IMR-90 (cell line): ENCODE measurements at regions not wholly inside any gene's neighbourhood (a gene's known extent, or its start where the extent isn't known, plus 50 kb on each side); places are given as distances from the start of the nearest gene placed in this dataset.

Experiments used
- ATAC-seq: fragments of 200-7000 bp; cut with Tn5 transposase; 2 replicates; pipeline ENCODE4 v1.9.1; 2020; ENCODE audit warnings: low read depth, mild to moderate bottlenecking, moderate library complexity
- BruUV-seq: library from RNA; stranded (reverse); fragments of 400-500 nt; replicated peaks from 2 replicates; lab custom pipeline; 2021; lab: Mats Ljungman, UMichigan
- CTCF ChIA-PET: fragments of 300-600 bp; formaldehyde crosslinking; extraction: SDS; loops from one replicate; lab custom pipeline; 2021; ENCODE audit warnings: antibody characterized with exemption; lab: Yijun Ruan, JAX
- POLR2A ChIA-PET: fragments of 300-600 bp; sonication (Branson Sonifier 250); formaldehyde crosslinking; loops from one replicate; lab custom pipeline; 2022; ENCODE audit warnings: antibody characterized with exemption; ENCODE audit not compliant: unreplicated experiment; lab: Charles Lee
- DNase-seq: peaks from one replicate; pipeline ENCODE4 v3.0.0; 2013
- H2AFZ ChIP-seq: replicated peaks from 2 replicates; pipeline ENCODE3; 2013; ENCODE audit warnings: low read length, mild to moderate bottlenecking; ENCODE audit not compliant: poor library complexity
- H2AK5ac ChIP-seq: 2 replicates; pipeline ENCODE4 v1.6.1; 2013; ENCODE audit warnings: low read depth, low read length, inconsistent platforms
- H2AK9ac ChIP-seq: replicated peaks from 2 replicates; pipeline ENCODE3; 2013; ENCODE audit warnings: mild to moderate bottlenecking, low read depth, low read length, moderate library complexity; ENCODE audit not compliant: poor library complexity
- H2BK120ac ChIP-seq: 2 replicates; pipeline ENCODE4 v1.6.1; 2013; ENCODE audit warnings: low read depth, low read length, inconsistent platforms
- H2BK15ac ChIP-seq: 3 replicates; pipeline ENCODE4 v1.6.1; 2013; ENCODE audit warnings: low read depth, low read length, inconsistent platforms
- H2BK20ac ChIP-seq: 2 replicates; pipeline ENCODE4 v1.6.1; 2013; ENCODE audit warnings: low read depth, mild to moderate bottlenecking, inconsistent platforms, low read length, moderate library complexity
- H2BK5ac ChIP-seq: 2 replicates; pipeline ENCODE4 v1.6.1; 2013; ENCODE audit warnings: mild to moderate bottlenecking, low read depth, low read length, inconsistent platforms; ENCODE audit not compliant: poor library complexity, severe bottlenecking
- H3K14ac ChIP-seq: replicated peaks from 2 replicates; pipeline ENCODE4 v1.6.1; 2013; ENCODE audit warnings: low read depth, low read length, inconsistent platforms
- H3K18ac ChIP-seq: 2 replicates; pipeline ENCODE4 v1.6.1; 2013; ENCODE audit warnings: low read depth, low read length, control low read depth
- H3K23ac ChIP-seq: 2 replicates; pipeline ENCODE4 v1.6.1; 2013; ENCODE audit warnings: low read depth, low read length, inconsistent platforms
- H3K27ac ChIP-seq: 2 replicates; pipeline ENCODE4 v1.5.1; 2013; ENCODE audit warnings: mild to moderate bottlenecking, control low read depth, low read length; ENCODE audit not compliant: insufficient read depth
- H3K27me3 ChIP-seq: 2 replicates; pipeline ENCODE4 v1.6.1; 2013; ENCODE audit warnings: low read length; ENCODE audit not compliant: control insufficient read depth, insufficient read depth
- H3K36me3 ChIP-seq: 2 replicates; pipeline ENCODE4 v1.6.1; 2013; ENCODE audit warnings: low read length, mixed read lengths; ENCODE audit not compliant: control insufficient read depth, insufficient read depth
- H3K4ac ChIP-seq: 2 replicates; pipeline ENCODE4 v1.6.1; 2013; ENCODE audit warnings: low read depth, low read length, inconsistent platforms
- H3K4me1 ChIP-seq: 2 replicates; pipeline ENCODE4 v1.6.1; 2013; ENCODE audit warnings: low read length, mixed read lengths; ENCODE audit not compliant: control insufficient read depth, insufficient read depth
- H3K4me2 ChIP-seq: 2 replicates; pipeline ENCODE4 v1.6.1; 2013; ENCODE audit warnings: low read depth, mild to moderate bottlenecking, control low read depth, low read length, moderate library complexity
- H3K4me3 ChIP-seq: 2 replicates; pipeline ENCODE4 v1.5.1; 2013; ENCODE audit warnings: low read depth, mild to moderate bottlenecking, control low read depth, low read length, moderate library complexity; ENCODE audit not compliant: insufficient read depth
- H3K56ac ChIP-seq: 2 replicates; pipeline ENCODE4 v1.6.1; 2013; ENCODE audit warnings: low read length, inconsistent platforms; ENCODE audit not compliant: insufficient read depth; ENCODE audit errors: extremely low read depth
- H3K79me1 ChIP-seq, 2 experiments: 2 replicates each; pipeline ENCODE4 v1.6.1; 2013; ENCODE audit warnings: low read length in 2 of 2, inconsistent platforms in 1 of 2, low read depth in 1 of 2
- H3K9ac ChIP-seq: 2 replicates; pipeline ENCODE4 v1.6.1; 2013; ENCODE audit warnings: low read depth, low read length, control low read depth
- H3K9me1 ChIP-seq: 2 replicates; pipeline ENCODE4 v1.6.1; 2013; ENCODE audit warnings: low read length, inconsistent platforms; ENCODE audit not compliant: insufficient read depth
- H3K9me3 ChIP-seq: 2 replicates; pipeline ENCODE4 v1.6.1; 2013; ENCODE audit warnings: low read length; ENCODE audit not compliant: control insufficient read depth, insufficient read depth
- H4K20me1 ChIP-seq: 2 replicates; pipeline ENCODE4 v1.6.1; 2013; ENCODE audit warnings: low read length, inconsistent platforms; ENCODE audit not compliant: insufficient read depth
- H4K5ac ChIP-seq: 2 replicates; pipeline ENCODE4 v1.6.1; 2013; ENCODE audit warnings: mild to moderate bottlenecking, low read depth, low read length, control low read depth
- H4K8ac ChIP-seq, 2 experiments: 2 replicates each; pipeline ENCODE4 v1.6.1; 2013; ENCODE audit warnings: low read depth in 2 of 2, low read length in 2 of 2, control low read depth in 1 of 2, inconsistent platforms in 1 of 2
- H4K91ac ChIP-seq: 2 replicates; pipeline ENCODE4 v1.6.1; 2013; ENCODE audit warnings: low read depth, low read length, inconsistent platforms; ENCODE audit not compliant: insufficient read depth
- CEBPB ChIP-seq: IDR thresholded peaks from 2 replicates; pipeline ENCODE4 v1.6.1; 2012; ENCODE audit warnings: low read depth, low read length, improper control_type of control experiment
- MAZ ChIP-seq: IDR thresholded peaks from 2 replicates; pipeline ENCODE4 v1.6.1; 2012; ENCODE audit warnings: low read depth, mild to moderate bottlenecking, low read length, improper control_type of control experiment, moderate library complexity, borderline replicate concordance
- MXI1 ChIP-seq: IDR thresholded peaks from 2 replicates; pipeline ENCODE4 v1.6.1; 2012; ENCODE audit warnings: low read depth, mild to moderate bottlenecking, low read length, moderate library complexity, borderline replicate concordance
- POLR2A ChIP-seq: IDR thresholded peaks from 2 replicates; pipeline ENCODE4 v1.6.1; 2012; ENCODE audit warnings: mild to moderate bottlenecking, low read depth, low read length
- RCOR1 ChIP-seq: IDR thresholded peaks from 2 replicates; pipeline ENCODE4 v1.6.1; 2012; ENCODE audit warnings: mild to moderate bottlenecking, low read length, improper control_type of control experiment; ENCODE audit not compliant: insufficient replicate concordance
- WGBS, 2 experiments: methylation state at CpG; one replicate each; pipeline versions ENCODE4 v1.1.5 to v1.1.7; 2013; ENCODE audit warnings: missing lambda C conversion rate in 2 of 2; ENCODE audit not compliant: insufficient read length in 1 of 2; ENCODE audit errors: extremely low coverage in 2 of 2; 5-methylcytosine and 5-hydroxymethylcytosine counted together
- dilution Hi-C: fragments of 300-500 bp; cut with HindIII; formaldehyde crosslinking; loops from one replicate; pipeline ENCODE4 v1.14.3; 2018; ENCODE audit warnings: low sequenced_read_pairs; ENCODE audit not compliant: unreplicated experiment
- in situ Hi-C: fragments of 300-500 bp; cut with MboI; formaldehyde crosslinking; loops from 3 replicates; pipeline ENCODE4 v1.14.3; 2019; ENCODE audit warnings: low sequenced_read_pairs, inconsistent platforms, mixed read lengths
- intact Hi-C: fragments of 100-400 bp; cut with micrococcal nuclease; formaldehyde crosslinking; loops from 2 replicates; pipeline ENCODE4 v1.10.0; 2022
- TF ChIP-seq, protein P1 (sequence below): fragments of 150-350 bp; IDR thresholded peaks from 2 replicates; pipeline ENCODE4 v1.6.1; 2016; ENCODE audit warnings: low read depth, mild to moderate bottlenecking, low read length, moderate library complexity, borderline replicate concordance
- TF ChIP-seq, protein P2 (sequence below): fragments of 150-350 bp; IDR thresholded peaks from 2 replicates; pipeline ENCODE4 v1.6.1; 2017; ENCODE audit warnings: mild to moderate bottlenecking, antibody characterized with exemption, low read length, low read depth

- peak overlapping the region in 1 of 2 experiments; percentile 67; a peak in 1 of 4 replicates for H4K8ac ChIP-seq
- peaks cover 7% of the 10 kb centered on the region for H3K36me3 ChIP-seq
- no TSS peak for BruUV-seq
- peak overlapping the region; percentile 74 for H3K4me2 ChIP-seq
- H3K18ac ChIP-seq: peak overlapping the region; percentile 6; the same call in 1 of the 2 replicates
- H2BK5ac ChIP-seq: peak overlapping the region; percentile 38
- H2BK20ac ChIP-seq: no peak overlapping the region; the same call in 1 of the 2 replicates
- POLR2A ChIA-PET: interaction anchor here (1.7 kb wide), 1 partner anchor 129 kb away, joined by 5 read pairs; no protein-coding TSS in a partner anchor
- peaks cover 42% of the 10 kb centered on the region for H3K9me1 ChIP-seq
- CTCF ChIA-PET: interaction anchor here (1.3 kb wide), 1 partner anchor 16 kb away, joined by 3 read pairs; no protein-coding TSS in a partner anchor
- peaks cover 98% of the 10 kb centered on the region for H4K20me1 ChIP-seq
- peak overlapping the region; percentile 68 for H2AFZ ChIP-seq
- peak; percentile 65 for ATAC-seq
- H3K27ac ChIP-seq: peak overlapping the region; percentile 80
- H3K56ac ChIP-seq: peak overlapping the region; percentile 88
- TF ChIP-seq CEBPB: no peak
- TF ChIP-seq, protein P1, sequence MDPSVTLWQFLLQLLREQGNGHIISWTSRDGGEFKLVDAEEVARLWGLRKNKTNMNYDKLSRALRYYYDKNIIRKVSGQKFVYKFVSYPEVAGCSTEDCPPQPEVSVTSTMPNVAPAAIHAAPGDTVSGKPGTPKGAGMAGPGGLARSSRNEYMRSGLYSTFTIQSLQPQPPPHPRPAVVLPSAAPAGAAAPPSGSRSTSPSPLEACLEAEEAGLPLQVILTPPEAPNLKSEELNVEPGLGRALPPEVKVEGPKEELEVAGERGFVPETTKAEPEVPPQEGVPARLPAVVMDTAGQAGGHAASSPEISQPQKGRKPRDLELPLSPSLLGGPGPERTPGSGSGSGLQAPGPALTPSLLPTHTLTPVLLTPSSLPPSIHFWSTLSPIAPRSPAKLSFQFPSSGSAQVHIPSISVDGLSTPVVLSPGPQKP: no peak
- TF ChIP-seq MXI1: peak; percentile 90; the same call in 1 of the 2 replicates
- TF ChIP-seq RCOR1: no peak
- peak; percentile 68 for TF ChIP-seq POLR2A
- TF ChIP-seq, protein P2, sequence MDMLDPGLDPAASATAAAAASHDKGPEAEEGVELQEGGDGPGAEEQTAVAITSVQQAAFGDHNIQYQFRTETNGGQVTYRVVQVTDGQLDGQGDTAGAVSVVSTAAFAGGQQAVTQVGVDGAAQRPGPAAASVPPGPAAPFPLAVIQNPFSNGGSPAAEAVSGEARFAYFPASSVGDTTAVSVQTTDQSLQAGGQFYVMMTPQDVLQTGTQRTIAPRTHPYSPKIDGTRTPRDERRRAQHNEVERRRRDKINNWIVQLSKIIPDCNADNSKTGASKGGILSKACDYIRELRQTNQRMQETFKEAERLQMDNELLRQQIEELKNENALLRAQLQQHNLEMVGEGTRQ: no peak
- TF ChIP-seq MAZ: peak; percentile 64; the same call in 1 of the 2 replicates
- H3K79me1 ChIP-seq: peaks cover 19 to 96% of the 10 kb centered on the region in 2 experiments
- dilution Hi-C loops (no loop called here), in situ Hi-C loops (no loop called here), intact Hi-C loops (loop anchor here (2.0 kb wide), 2 partner anchors 21 to 25 kb away; no protein-coding TSS in a partner anchor)
- peak overlapping the region; percentile 59 for H3K14ac ChIP-seq
- no peaks in the 10 kb centered on the region for H3K27me3 ChIP-seq
- peak overlapping the region; percentile 71 for H2AK5ac ChIP-seq
- H3K9ac ChIP-seq: peak overlapping the region; percentile 73
- peak overlapping the region; percentile 91 for H2AK9ac ChIP-seq
- H3K4ac ChIP-seq: peak overlapping the region; percentile 90
- H2BK120ac ChIP-seq: peak overlapping the region; percentile 60
- H2BK15ac ChIP-seq: peak overlapping the region; percentile 11; the same call in 1 of the 3 replicates
- peak overlapping the region; percentile 68 for H3K23ac ChIP-seq
- H4K91ac ChIP-seq: peak overlapping the region; percentile 68
- H3K9me3 ChIP-seq: no peaks in the 10 kb centered on the region
- DNase-seq: peak; percentile 72
- H3K4me3 ChIP-seq: peak overlapping the region; percentile 39
- H4K5ac ChIP-seq: no peak overlapping the region; the same call in 1 of the 2 replicates
- peaks cover 65% of the 10 kb centered on the region for H3K4me1 ChIP-seq
- 0% methylated on average over 6 of the region's 30 CpGs; no CpG with 5 or more reads in 1 of the 2 experiments for WGBS, 2 experiments
These were observed 311.4 kb downstream of the SEC14L1 start for GRCh38 chr17:77451894-77452852.
